Right hindlimb (tissue), 1 donor: ENCODE measurements at regions not wholly inside any gene's neighbourhood (a gene's known extent, or its start where the extent isn't known, plus 50 kb on each side); places are given as distances from the start of the nearest gene placed in this dataset.
A peak's percentile ranks its signal among the peaks of the same experiment; 100 is the strongest.

Source experiments
- DNase-seq: peaks from one replicate; pipeline ENCODE4 v3.0.0-alpha.2; 2018

DNA sequence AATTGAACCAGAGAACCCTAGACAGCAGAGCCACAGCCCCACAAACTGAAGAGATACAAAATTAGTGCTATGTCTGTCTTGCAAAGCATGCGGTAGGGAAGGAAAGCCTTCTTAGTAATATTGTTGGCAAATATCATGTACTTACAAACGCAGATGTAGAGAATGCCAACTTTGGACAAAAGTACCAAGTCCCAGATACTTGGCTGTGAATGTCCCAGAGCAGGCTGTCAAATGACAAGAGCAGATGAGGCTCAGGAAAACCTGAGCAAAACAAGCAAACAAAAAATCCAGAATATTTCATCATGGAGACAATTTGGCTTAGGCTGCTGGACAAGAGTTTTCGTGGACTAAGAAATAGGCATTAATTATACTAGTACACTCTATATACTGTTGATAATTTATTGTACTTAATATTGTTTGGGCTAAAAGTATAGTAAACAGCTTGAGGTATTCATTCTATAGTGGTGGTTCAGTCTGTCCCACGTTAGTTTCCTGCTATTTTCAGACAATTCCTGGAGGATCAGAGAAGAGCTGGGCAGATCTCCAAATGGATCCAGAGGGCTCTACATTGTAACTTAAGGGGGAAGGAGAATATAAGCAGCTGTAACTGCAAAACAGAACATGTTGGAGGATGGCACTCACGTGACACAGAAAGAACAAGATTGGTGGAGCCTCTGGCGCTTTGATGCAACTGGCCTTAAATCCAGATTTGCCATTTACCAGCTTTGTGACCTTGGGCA, 329.8 kb downstream of the ATP23 start:
- no peak for DNase-seq

DNA sequence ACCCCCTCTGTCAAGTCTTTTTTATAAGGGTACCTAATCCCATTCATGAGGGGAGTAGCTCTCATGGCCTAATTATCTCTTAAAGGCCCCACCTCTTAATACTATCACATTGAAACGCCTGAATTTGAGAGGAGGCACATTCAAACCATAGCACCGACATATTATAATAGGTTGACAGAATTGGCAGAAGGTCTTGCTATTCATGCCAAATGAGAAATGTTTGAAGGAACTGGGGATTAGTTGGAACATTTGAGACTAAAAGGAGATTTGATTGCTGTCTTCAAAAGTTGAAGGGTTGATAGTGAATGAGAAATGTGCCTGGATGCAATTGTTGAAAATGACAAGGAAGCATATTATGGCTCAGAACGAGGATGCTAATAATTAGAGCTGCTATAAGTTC, 331.1 kb downstream of the ATP23 start:
- DNase-seq: no peak

DNA sequence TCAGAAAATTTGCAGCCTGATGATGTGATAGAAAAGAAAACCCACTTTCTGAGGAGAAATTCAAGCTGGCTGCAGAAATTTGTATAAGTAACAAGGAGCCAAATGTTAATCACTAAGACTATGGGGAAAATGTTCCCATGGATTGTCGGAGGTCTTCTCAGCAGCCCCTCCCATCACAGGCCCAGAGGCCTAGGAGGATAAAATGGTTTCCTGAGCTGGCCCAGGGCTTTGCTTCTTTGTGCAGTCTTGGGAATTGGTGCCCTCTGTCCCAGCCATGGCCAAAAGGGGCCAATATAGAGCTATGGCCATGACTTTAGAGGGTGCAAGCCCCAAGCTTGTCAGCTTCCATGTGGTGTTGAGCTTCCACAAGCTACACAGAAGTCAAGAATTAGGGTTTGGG, 335.9 kb downstream of the ATP23 start:
- no peak for DNase-seq

DNA sequence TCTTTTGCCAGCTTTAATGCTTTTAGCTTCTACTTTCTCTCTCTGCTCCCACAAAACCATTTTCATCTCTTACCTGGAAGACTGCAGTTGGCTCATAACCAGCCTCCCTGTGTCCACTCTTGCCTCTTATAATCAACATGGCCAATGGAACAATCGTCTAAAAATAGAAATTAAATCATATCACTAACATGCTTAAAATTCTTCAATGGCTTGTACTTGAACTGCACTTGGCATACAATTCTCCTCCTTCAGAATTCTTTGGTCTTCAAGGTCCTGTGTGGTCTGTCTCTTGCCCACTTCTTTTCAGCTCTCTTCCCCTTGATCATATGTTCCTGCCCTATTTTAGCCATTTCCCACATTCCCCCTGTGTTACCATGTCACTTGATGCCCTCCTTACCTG, 342.2 kb downstream of the ATP23 start:
- DNase-seq: no peak

DNA sequence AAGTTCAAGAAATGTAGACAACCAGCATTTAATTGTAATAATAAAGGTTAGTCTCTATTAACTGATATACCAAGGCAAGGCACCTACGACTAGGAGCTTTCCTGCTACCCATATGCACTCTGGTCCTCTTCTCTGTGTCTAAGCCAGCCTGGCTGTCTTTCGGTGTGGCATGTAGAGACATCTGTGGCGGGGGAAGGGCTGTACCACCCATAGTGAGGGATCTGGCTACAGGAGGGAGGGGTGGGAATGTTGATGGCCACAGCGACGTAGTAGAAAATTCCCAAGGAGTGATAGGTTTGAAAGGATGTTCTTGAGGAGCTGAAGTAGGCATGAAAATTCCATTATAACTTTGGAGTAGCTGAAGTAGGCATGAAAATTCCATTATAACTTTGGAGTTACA, 344.2 kb downstream of the ATP23 start:
- peak; percentile 27 for DNase-seq

DNA sequence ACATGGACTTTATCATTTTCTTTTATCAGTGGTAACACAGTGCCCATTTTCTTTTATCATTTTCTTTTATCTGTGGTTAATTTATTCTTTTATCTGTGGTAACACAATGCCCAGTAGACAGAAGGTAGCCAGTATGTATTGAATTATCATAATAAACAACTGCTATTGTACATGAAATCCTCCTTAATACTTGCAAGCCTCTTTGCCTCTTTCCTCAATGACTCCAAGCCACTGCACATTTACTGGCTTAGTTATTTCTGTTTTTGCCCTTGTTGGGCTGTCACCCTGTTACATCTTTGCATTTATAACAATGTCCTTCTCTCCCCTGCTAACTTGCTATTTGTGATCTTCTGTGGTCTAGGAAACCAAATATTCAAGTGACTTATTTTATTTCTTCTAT, 345.0 kb downstream of the ATP23 start:
- no peak for DNase-seq

DNA sequence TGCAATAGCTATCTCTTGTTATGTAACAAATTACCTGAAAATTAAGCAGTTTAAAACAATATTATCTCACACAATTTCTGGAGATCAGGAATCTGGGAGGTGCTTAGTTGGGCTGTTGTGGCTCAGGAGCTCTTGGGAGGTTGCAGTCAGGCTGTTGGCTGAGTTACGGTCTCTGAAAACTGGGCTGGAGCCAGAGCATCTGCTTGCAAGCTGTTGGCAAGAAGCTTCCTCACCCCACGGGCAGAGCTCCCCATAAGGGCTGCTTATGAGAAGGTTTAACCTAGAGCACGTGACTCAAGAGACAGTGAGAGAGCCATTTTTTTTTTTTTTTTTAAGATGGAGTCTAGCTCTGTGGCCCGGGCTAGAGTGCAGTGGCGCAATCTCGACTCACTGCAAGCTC, 346.8 kb downstream of the ATP23 start:
- DNase-seq: peak; percentile 65

DNA sequence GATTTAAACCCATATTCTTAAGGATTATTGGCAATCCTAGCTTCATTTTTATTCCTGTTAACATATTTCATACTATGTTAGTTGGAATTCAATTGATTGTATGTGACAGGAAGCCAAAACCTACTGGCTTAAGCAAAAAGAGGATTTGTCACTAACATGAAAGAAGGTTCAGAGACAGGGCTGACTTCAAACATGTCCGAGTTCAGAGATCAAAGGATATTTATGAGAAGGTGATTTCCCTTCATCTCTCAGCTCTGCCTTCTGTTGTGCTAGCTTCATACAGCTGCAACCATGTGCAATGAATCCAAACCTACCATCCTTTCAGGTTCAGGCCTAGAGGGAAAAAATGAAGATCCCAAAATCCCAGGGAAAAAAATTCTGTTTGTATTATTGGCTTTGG, 349.7 kb downstream of the ATP23 start:
- DNase-seq: no peak

DNA sequence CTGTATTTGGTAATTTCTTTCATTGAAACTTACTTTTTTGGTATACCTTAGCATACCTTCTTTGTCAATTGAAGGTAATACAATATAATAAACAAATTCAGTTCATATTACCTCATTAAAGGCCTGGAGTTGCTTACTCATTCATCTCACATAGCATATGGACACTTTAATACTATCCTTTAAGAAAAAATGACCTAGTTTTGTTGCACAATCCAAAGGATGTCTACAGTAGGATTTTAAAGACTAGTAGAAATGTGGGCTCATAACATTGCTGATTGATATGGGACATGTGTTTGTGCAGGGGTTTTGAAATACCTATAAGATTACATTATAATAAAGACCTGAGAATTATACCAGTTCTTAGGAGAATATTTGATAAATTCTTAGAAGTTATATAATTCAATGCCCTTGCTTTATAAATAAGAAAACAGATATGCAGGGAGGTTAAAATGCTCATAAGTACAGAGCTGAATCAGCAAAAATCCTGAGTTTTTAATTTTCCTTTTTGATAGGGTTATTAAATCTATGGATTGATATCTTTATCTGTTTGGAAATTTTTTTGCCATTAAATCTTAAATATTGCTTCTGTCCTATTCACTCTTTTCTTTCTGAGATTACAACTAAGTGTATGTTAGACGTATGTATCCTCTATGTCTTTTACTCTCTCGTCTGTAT, 352.1 kb downstream of the ATP23 start:
- DNase-seq: no peak

DNA sequence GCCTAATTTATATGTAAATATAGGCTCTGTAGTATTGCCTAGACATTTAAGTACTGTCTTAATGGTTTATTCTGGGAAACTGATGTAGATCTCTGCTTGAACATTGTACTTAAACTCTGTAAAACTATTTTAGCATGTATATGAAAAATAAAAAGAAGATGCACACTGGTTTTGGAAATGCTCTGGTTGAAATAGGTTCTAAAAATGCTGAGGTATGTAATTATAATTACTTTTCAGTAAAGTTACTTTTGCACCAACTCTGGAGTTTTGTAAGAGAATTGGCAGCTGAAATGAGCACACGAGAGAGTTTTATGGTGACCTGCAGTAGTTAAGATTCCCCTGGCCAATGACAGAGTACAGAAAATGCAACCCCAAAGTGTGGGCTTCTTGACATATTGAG, 353.9 kb downstream of the ATP23 start:
- DNase-seq: no peak

DNA sequence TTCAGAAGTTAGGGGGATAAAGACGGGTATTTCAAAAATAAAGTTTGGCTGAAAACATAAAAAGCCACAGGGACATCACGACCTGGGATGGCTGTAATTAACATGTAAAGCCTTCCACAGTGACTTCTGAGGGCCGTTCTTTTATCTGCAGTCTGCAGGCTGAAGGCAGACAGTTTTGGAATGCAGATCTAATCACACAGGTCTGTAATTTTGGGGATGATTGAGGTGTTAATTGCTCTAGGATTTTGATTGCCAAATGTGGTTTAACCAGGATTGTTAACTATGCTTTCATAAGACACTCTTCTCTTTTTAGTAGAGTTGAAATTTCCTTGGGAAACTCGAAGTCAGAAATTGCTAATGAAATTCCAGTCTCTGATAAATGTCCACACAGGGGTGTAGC, 355.5 kb downstream of the ATP23 start:
- no peak for DNase-seq

DNA sequence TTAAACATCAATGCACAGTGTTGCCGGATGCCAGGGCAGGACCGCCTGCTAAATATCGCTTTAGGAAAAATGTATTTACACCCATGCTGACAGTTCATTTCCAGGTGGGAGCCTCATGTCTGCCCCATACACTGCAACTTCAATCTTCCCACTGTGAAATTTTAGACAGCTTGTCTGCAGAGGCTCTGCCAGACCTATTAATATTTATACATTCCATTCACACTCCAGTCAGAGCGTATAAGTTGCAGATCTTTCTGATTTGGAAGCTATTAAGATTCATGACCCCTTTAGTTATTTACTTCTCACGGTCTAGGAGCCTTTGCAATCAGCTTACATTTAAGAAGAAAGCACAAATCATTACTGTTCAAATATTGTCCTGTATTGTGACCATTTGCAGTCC, 357.4 kb downstream of the ATP23 start:
- no peak for DNase-seq

DNA sequence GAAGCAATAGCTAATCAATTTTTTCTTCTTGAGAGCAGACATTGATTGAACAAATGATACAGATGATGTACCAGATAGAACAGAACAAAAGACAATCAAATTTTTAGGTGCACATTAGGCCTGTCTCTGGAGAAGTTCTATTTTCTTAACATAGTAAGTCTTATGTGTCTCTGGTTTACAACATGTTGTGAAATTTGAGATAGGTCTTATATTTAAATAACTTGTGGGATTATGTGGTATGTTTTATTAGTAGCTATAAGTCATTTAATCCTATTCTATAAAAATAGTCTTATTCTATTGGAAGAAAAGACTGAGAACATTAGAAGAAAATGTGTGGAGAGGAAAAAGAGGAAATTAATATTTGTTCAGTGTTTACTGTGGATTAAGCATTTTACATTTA, 358.0 kb downstream of the ATP23 start:
- DNase-seq: no peak

DNA sequence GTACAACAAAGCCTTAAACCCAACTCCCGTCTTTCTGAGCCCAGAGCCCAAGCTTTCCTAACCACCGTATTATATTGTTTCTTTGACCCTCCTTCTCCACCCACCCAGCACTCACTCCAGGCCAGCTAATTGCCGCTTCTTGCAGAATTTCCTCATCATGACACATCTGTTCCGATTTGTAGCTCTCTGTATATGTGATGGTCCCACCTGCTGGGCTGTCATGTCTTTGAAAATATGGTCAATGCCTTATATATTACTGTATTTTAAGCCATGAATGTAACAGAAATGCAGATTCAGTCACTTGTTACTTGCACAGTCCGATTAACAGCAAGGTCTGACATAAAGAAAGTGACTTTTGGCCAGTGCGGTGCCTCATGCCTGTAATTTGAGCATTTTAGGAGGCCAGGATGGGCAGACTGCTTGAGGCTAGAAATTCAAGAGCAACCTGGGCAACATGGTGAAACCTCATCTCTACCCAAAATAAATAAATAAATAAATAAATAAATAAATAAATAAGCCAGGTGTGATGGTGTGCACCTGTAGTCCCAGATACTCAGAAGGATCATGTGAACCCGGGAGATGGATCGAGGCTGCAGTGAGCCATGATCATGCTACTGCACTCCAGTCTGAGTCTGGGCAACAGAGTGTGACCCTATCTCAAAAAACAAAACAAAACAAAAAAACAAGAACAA, 359.8 kb downstream of the ATP23 start:
- no peak for DNase-seq

DNA sequence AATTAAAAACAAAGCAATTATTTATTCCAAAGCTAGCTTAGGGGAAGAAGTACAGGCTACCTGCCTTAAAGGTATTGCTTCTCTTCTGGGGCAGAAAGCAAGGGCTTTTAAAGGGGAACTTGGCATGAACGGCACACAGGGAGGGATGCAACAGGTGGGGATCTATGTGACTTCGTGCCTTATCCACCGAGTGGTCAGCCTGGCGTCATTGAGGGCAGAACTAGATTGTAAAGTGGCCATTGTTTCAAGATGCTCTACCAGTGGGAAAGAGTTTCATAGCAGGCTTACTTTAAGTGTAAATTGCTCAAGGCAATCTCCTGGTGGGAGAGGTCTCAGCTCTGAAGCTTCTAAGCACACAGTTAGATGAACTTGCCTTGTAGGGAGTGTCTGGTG, 360.4 kb downstream of the ATP23 start:
- no peak for DNase-seq

DNA sequence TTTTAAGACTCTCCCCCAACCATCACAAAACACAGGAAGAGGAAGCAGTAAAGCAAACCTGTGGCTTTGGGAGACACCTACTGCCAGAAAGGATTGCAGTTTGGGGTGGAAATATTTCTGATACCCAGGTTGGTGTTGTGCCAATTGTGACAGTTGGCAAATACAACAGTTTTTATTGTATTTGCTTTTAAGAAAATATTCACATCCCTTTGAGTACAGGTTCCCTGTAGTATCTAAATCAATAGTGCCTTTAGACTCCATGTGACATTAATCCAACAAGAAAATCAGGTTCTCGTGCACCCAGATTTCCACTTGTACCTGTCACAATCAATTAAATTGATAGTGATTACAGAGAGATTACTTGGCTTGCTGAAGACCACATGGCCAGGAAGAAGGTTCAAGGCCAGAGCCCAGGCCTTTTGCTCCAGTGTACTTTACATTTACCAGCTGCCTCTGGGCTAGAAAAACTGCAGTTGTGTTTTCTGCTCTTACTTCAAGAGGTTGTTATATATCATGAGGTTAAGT, 361.2 kb downstream of the ATP23 start:
- DNase-seq: no peak

DNA sequence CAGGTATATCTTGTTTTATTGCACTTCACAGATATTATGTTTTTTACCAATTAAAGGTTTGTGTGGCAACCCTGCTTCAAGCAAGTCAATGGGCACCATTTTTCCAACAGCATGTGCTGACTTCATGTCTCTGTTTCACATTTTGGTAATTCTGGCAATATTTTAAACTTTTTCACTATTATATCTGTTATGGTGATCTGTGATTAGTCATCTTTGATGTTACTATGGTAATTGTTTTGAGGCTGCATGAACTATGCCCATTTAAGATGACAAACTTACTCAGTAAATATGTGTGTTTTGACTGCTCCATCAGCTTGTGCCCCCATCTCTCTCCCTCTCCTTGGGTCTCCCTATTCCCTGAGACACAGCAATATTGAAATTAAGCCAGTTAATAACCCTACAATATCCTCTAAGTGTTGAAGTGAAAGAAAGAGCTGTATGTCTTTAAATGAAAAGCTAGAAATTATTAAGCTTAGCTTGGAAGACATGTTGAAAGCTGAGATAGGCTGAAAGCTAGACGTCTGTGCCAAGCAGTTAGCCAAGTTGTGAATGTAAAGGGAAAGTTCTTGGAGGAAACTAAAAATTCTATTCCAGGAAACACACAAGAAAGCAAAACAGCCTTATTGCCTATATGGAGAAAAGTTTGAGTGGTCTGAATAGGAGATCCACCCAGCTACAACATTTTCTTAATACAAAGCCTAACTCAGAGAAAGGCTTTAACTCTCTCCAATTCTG, 365.1 kb downstream of the ATP23 start:
- no peak for DNase-seq

DNA sequence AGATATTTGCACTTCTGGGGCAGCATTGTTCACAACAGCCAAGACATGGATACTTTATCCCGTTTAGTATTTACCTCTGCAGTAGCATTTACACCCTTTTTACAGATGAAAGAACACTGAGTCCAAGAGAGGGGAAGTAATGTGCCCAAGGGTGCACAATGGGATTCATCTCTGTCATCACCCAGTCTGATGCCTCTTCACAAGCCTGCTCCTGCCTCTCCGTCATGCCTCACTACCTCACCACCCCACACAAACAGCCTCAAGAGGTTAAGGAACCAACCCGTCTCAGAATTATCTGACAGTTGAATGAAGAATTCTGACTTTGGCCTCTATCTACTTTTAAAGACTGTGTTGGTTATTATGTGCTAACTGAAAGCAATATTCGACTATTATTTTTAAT, 368.4 kb downstream of the ATP23 start:
- DNase-seq: no peak

DNA sequence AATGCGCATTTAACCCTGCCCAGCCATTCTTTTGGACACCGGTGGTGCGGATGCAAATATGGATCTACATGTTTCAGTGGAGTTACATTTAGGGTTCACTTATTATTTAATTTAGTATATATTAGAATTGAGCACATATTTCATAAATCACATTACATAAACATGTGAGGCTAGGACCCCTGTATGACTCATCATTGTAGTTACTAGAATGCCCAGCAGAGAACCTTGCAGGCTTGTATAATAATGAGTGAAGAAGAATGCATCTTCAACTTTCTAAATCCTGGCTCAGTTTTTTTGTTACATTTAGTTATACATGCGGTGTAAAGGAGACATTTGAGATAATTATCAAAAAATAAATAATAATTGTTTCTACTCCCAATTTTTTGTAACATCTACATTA, 369.0 kb downstream of the ATP23 start:
- no peak for DNase-seq

DNA sequence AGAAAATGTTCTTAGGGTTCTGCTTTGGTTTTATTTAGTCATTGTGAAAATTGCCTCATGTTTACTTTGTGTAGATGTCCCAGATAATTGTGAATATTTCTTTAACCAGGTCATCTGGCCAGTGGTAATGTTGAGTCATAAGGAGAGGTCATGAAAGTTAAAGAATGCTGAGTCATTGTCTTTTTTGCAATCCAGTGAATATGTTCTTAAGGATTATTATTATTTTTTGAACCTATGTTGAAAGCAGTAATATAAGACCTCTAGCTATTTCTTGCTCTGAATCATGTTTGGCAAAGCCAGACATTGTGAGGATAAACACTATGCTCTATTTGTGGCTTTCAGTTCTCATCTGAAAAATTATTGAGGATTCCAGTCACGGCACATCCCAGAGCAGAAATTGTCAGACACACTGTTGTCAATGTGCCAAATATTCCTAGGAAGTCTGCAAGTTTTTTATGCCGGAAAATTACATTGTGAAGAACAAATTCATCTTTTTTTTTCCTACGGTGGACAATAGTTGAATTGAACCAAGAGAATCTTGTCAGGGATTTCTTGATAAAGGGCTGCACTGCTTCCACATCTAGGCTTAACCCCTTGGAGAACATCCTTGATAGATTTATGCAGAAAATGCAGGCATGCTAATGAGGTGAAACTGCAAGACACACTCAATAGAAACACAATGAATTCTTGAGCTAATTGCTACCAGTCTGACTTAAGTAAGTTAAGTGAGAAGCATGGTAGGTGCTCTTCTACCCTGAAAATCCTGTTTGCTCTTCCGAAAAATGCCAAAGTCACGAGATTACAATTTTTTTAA, 369.6 kb downstream of the ATP23 start:
- no peak for DNase-seq

DNA sequence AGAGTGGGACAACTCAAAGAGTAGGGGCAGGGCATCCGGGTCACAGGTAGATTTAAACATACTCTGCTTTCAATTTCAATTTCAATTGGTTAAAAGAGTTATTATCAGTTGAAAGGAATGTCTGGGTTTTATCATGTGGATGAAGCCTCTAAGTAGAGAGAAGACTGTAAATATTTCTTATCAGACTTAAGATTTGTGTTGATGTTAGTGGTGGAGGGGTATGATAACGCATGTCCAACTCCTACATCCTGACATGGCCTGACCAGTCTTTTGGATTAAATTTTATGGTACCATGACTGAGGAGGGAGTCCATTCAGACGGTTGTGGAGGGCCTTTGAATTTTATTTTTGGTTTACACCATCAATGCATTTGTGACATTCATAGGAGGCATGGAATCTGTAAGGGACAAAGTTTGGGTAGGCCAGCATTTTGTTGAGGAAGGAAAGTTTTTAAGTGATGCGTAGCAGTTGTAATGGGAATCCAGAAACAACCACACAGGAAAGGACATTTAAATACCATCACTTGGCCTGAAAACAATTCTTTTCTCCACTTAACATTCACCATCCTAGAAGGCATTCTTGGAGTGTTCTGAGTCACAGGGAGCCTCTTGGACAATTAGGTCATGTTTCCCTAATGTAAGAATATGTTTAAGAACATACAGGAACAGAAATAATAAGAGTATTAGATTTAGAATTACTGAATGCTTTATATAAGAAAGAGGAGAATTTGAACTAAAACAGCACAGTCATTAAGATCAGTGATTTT, 371.9 kb downstream of the ATP23 start:
- no peak for DNase-seq

DNA sequence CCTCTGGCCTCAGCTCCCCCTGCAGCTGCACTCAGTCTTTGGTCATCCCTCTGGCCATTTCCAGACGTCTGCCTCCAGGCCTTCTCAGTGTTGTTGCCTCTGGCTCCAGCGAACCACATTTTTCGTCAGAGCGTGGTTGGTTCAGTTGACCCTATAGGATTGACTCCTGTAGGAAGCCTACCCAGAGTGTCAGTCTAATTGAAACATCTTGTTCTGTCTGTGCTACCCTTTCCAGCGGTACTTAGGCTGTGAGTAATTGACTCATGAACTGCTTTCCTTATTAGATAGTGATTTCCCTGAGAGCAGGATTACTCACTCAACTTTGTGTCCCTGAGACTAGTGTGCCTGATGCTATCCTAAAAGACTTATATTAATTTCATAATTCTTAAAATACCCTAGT, 373.2 kb downstream of the ATP23 start:
- no peak for DNase-seq
